ENCODE measurements at regions not wholly inside any gene's neighbourhood (a gene's known extent, or its start where the extent isn't known, plus 50 kb on each side); places are given as distances from the start of the nearest gene placed in this dataset.
"Not testable (repeated sequence)": the region's sequence is repeated elsewhere in the genome, so short reads cannot be mapped to it uniquely, and the experiment has no call there.

GRCh38 chr2:131827481-131828163 lies 299.9 kb downstream of the CCDC74A start:
- no peak overlapping the region for H3K4me3 ChIP-seq (ENCODE audit: low read depth, low read length)

DNA sequence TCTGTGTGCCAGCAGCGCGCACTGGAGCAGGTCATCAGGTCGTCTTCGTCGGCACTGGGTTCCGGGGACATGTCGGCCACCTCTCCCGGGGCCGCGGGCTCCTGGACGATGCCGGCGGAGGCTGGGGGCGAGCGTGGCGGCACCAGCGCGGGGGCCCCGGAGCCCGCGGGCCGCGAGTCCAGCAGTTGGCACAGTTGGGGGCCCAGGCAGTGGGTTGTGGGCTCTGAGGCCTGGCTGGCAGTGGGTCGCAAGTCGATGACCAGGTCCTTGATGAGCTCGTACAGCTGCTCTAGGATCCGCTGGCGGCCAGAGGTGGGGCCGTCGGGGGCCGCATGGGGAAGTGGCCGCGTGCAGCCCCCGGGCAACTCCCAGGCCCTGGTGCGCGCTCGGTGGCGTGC lies 300.5 kb downstream of the CCDC74A start:
- no peak overlapping the region for H3K4me3 ChIP-seq (ENCODE audit: low read depth, low read length)

GRCh38 chr2:131828633-131829455 lies 301.2 kb downstream of the CCDC74A start:
- not testable (repeated sequence) for H3K4me3 ChIP-seq (ENCODE audit: low read depth, low read length)

- not testable (repeated sequence) for H3K4me3 ChIP-seq (ENCODE audit: low read depth, low read length)
Observed at GRCh38 chr2:131829456-131830241, 302.0 kb downstream of the CCDC74A start.

DNA sequence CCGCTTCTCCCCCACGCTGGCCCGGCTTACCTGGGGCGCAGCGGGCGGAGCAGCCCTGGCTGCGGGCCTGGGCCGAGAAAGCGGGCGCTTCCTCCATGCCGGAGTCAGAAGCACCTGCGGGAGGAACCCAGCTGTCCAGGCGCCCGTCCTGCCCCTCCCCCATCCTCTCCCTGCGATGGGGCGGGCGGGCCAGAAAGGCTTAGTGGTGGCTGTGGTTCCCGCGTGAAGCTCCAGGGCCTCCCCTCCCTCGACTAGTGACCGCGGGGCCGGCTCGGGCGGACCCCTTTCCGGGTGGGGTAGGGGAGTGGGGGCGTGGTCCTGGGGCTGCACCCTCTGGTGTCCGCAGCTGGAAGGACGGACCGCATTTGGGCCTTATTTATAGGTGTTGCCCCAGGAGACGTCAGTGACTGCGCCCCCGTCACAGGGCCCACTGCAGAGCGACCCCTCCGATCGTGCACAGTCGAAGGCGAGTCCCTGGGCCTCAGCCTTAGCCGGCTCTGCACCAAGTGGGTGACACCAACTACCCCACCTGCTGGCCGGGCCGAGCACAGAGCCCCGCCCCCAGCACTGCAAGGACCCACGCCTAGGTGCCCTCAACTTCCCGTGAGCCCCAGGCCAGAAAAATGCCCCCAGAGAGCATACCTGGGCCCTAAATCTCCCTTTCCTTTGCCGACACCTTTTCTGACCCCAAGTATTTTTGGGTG lies 302.7 kb downstream of the CCDC74A start:
- not testable (repeated sequence) for H3K4me3 ChIP-seq (ENCODE audit: low read depth, low read length)

DNA sequence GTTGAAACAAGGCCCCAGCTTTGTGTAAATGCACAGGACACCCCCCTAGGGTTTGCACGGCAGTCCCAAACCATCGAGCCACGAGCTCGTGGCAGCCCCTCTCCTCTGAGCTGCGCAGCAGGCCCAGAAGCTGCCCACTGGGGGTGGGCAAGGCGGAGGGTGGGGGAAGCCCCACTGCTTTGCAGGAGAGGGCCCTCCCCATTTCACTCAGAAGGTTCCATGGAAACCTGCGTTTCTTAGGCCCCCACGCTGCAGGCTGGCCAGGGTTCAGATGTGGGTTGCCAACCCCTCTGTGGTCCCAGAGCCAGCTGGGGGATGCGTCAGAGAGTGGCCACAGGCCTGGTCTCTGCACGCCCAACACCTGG lies 303.2 kb downstream of the CCDC74A start:
- H3K4me3 ChIP-seq (ENCODE audit: low read depth, low read length), result not testable (repeated sequence)

GRCh38 chr2:131831450-131832208 lies 303.9 kb downstream of the CCDC74A start:
- H3K4me3 ChIP-seq (ENCODE audit: low read depth, low read length), result not testable (repeated sequence)

- H3K4me3 ChIP-seq (ENCODE audit: low read depth, low read length), result not testable (repeated sequence)
Observed at GRCh38 chr2:131832209-131832780, 304.6 kb downstream of the CCDC74A start.

DNA sequence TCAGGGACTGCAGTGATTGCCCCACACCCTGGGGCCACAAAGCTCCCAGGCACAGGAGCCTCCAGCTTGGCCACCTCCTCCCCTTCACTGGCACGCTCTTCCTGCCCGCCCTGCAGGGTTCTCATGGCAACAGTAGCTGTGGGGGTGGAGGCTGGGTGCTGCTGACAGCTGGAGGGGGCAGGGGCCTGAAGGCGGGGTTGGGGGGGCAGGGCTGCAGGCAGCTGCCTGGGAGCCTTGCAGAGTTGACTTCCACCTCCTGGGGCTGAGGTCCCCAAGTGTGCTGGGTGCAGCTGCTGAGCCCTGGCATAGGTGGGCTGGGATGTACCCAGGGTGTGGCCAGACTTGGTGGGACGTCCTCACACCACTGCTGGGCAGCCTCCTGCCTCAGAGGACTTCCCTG lies 305.2 kb downstream of the CCDC74A start:
- H3K4me3 ChIP-seq (ENCODE audit: low read depth, low read length), result not testable (repeated sequence)

GRCh38 chr2:131833367-131834202 lies 305.9 kb downstream of the CCDC74A start:
- not testable (repeated sequence) for H3K4me3 ChIP-seq (ENCODE audit: low read depth, low read length)

- not testable (repeated sequence) for H3K4me3 ChIP-seq (ENCODE audit: low read depth, low read length)
Observed at GRCh38 chr2:131834203-131835020, 306.7 kb downstream of the CCDC74A start.

DNA sequence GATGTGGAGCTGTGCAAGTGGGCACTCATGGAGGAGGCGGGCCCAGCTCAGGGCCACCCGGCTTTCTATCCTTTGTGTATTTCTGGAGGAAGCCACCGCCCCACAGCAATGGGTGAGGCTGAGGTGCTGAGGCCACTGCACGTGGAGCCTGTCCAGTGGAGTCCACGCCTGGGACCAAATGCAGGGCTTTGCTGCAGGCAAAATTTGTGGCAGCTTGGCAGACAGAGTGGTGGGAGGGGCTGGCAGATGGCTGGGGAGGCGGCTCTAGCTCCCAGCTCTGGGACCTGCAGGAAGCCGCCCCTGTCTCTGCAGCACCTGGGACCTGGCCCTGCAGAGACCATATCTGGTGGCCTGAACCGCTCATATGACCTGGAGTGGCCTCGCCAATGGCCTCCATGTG lies 307.3 kb downstream of the CCDC74A start:
- H3K4me3 ChIP-seq (ENCODE audit: low read depth, low read length), result not testable (repeated sequence)

DNA sequence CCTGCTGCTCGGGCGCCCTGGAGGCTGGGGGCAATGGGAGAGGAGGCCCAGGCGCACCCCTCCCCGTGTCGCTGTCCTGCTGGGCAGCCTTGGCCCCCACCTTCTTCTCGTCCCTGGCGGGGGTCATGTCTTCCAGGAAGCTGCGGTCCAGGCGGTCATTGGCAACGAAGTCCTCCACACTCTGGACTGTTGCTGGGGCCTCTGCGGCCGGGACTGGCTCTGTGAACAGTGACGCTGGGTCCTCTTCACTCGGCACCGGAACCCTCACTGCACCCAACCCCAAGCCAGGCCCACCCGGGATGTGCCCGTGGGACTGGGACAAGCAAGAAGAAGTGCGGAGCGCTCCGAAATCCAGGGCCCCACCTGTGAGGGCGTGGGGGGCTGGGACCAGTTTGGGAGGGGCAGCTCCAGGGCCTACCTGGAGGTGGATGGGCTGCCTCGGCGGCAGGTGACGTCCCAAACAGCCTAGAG lies 308.0 kb downstream of the CCDC74A start:
- no peak overlapping the region for H3K4me3 ChIP-seq (ENCODE audit: low read depth, low read length)

- not testable (repeated sequence) for H3K4me3 ChIP-seq (ENCODE audit: low read depth, low read length)
Observed at GRCh38 chr2:131836116-131836515, 308.4 kb downstream of the CCDC74A start.

- not testable (repeated sequence) for H3K4me3 ChIP-seq (ENCODE audit: low read depth, low read length)
Observed at GRCh38 chr2:131844044-131844443, 316.4 kb downstream of the CCDC74A start.

DNA sequence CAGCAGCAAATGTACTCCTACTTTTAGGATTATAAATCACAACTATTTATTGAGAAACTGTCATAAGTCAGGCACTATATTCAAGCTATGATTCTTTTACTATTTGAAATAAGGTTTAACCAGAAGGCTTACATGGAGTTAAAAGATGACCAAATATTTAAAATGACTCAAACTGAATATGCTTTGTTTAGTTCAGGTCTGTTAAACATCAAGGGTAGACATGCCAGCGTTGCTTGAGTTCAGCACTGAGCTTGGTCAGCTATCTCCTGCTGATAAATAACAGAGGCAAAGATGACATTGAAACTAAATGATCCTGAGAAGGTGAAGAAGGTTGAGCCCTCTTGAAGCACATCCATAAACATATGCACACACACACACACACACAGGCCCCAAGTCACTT lies 305.6 kb downstream of the ANKRD30BL start:
- not testable (repeated sequence) for H3K4me3 ChIP-seq (ENCODE audit: low read depth, low read length)

DNA sequence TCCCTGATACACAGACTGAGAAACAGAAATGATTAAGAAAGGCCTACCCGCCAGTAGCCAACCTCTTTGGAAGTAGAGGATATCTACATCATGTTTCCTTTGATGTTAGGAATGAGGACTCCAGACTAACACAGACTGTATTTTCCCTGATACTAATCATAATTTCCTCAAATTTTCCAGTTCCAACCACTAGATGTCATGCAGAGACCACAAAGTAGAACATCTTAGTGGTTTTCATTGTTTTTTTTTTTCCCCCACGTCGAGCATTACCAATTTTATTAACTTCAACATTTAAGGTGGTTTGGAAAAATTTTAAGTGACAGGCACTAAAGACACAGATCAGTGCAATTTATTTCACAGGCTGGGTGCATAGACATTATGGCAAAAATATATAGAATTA lies 303.6 kb downstream of the ANKRD30BL start:
- not testable (repeated sequence) for H3K4me3 ChIP-seq (ENCODE audit: low read depth, low read length)

Data from iPS-11a (cell line).